ENCODE measurements at regions not wholly inside any gene's neighbourhood (a gene's known extent, or its start where the extent isn't known, plus 50 kb on each side); places are given as distances from the start of the nearest gene placed in this dataset.

- no peak overlapping the region for H3K27ac Mint-ChIP-seq
- H3K9me3 ChIP-seq (ENCODE audit: control insufficient read depth, low read length, poor library complexity, severe bottlenecking), result no peaks in the 10 kb centered on the region
- H3K4me3 Mint-ChIP-seq, result no peak overlapping the region
- H3K27me3 Mint-ChIP-seq, result peaks cover 42% of the 10 kb centered on the region
- DNase-seq (no peak), ATAC-seq (no peak)
- no peaks in the 10 kb centered on the region for H3K4me1 Mint-ChIP-seq
- H3K36me3 Mint-ChIP-seq (ENCODE audit: low read depth), result no peaks in the 10 kb centered on the region
Observed at GRCh38 chr18:77708826-77709506, 459.3 kb downstream of the GALR1 start.

- no peak overlapping the region for H3K27ac Mint-ChIP-seq
- DNase-seq (no peak), ATAC-seq (no peak)
- no peaks in the 10 kb centered on the region for H3K4me1 Mint-ChIP-seq
- H3K4me3 Mint-ChIP-seq, result no peak overlapping the region
- H3K9me3 ChIP-seq (ENCODE audit: control insufficient read depth, low read length, poor library complexity, severe bottlenecking), result no peaks in the 10 kb centered on the region
- peaks cover 29% of the 10 kb centered on the region for H3K27me3 Mint-ChIP-seq
- no peaks in the 10 kb centered on the region for H3K36me3 Mint-ChIP-seq (ENCODE audit: low read depth)
Observed at GRCh38 chr18:77711096-77711495, 461.4 kb downstream of the GALR1 start.

GRCh38 chr18:77714716-77715115 is 465.1 kb downstream of the GALR1 start:
- no peaks in the 10 kb centered on the region for H3K36me3 Mint-ChIP-seq (ENCODE audit: low read depth)
- H3K27ac Mint-ChIP-seq, result no peak overlapping the region
- H3K27me3 Mint-ChIP-seq, result peaks cover 16% of the 10 kb centered on the region
- no peak for ATAC-seq
- no peak overlapping the region for H3K4me3 Mint-ChIP-seq
- no peaks in the 10 kb centered on the region for H3K4me1 Mint-ChIP-seq
- no peak for DNase-seq
- H3K9me3 ChIP-seq (ENCODE audit: control insufficient read depth, low read length, poor library complexity, severe bottlenecking), result no peaks in the 10 kb centered on the region

GRCh38 chr18:77716282-77716681 is 466.6 kb downstream of the GALR1 start:
- no peaks in the 10 kb centered on the region for H3K9me3 ChIP-seq (ENCODE audit: control insufficient read depth, low read length, poor library complexity, severe bottlenecking)
- no peak overlapping the region for H3K27ac Mint-ChIP-seq
- no peak for DNase-seq
- H3K36me3 Mint-ChIP-seq (ENCODE audit: low read depth), result no peaks in the 10 kb centered on the region
- H3K27me3 Mint-ChIP-seq, result peaks cover 11% of the 10 kb centered on the region
- no peaks in the 10 kb centered on the region for H3K4me1 Mint-ChIP-seq
- no peak overlapping the region for H3K4me3 Mint-ChIP-seq
- no peak for ATAC-seq

- Mint-ChIP-seq H3K4me3 (no peak overlapping the region), H3K36me3 (ENCODE audit: low read depth) (no peaks in the 10 kb centered on the region), H3K27ac (no peak overlapping the region), H3K4me1 (no peaks in the 10 kb centered on the region), H3K27me3 (peaks cover 31% of the 10 kb centered on the region)
- no peaks in the 10 kb centered on the region for H3K9me3 ChIP-seq (ENCODE audit: control insufficient read depth, low read length, poor library complexity, severe bottlenecking)
- DNase-seq (no peak), ATAC-seq (no peak)
Observed at GRCh38 chr18:77733292-77733903, 483.8 kb downstream of the GALR1 start.

GRCh38 chr18:77736842-77737241 is 487.2 kb downstream of the GALR1 start:
- no peak for ATAC-seq
- Mint-ChIP-seq H3K27me3 (peaks cover 30% of the 10 kb centered on the region), H3K36me3 (ENCODE audit: low read depth) (no peaks in the 10 kb centered on the region), H3K4me3 (no peak overlapping the region), H3K4me1 (no peaks in the 10 kb centered on the region), H3K27ac (no peak overlapping the region)
- no peak for DNase-seq
- no peaks in the 10 kb centered on the region for H3K9me3 ChIP-seq (ENCODE audit: control insufficient read depth, low read length, poor library complexity, severe bottlenecking)

DNA sequence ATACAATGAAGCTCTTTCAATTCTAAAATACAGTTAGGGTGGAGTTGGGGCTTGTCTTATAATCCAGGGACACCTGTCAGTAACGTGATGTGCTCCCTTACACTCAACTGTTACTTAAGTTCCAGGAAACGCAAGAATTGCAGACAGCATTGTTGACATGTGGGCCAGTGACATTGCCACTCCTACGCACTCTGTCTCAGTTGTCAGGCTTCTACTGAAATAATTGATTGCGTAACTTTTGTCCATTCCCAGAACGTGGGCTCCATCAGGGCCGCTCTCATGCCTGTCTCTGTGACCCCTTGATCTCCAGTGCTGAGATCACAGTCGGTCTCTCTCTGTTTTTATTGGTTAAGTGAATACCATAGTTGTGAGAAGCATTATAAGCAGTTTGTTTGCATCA is 487.8 kb downstream of the GALR1 start:
- no peaks in the 10 kb centered on the region for H3K36me3 Mint-ChIP-seq (ENCODE audit: low read depth)
- H3K4me3 Mint-ChIP-seq, result no peak overlapping the region
- DNase-seq (no peak), ATAC-seq (no peak)
- no peak overlapping the region for H3K27ac Mint-ChIP-seq
- peaks cover 30% of the 10 kb centered on the region for H3K27me3 Mint-ChIP-seq
- H3K9me3 ChIP-seq (ENCODE audit: control insufficient read depth, low read length, poor library complexity, severe bottlenecking), result no peaks in the 10 kb centered on the region
- no peaks in the 10 kb centered on the region for H3K4me1 Mint-ChIP-seq

DNA sequence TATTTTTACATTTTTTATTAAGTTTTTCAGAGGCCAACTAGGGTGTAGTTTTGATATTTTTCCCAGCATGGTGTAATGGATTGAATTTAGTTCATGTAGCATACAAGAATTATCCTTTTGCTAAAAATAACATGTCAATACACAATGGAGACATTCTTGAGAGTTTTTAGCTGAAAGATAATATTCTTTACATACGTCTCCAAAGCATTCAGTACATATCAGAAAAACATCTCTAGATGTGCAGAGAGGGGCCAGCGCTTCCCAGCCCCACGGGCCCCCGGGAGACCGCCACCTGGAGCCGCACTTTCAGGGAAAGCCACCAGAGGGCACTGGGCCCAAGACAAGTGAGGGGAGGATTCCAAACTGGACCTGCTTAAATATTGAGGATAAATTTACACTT is 499.4 kb downstream of the GALR1 start:
- H3K9me3 ChIP-seq (ENCODE audit: control insufficient read depth, low read length, poor library complexity, severe bottlenecking), result no peaks in the 10 kb centered on the region
- no peak overlapping the region for H3K4me3 Mint-ChIP-seq
- H3K27ac Mint-ChIP-seq, result no peak overlapping the region
- no peaks in the 10 kb centered on the region for H3K4me1 Mint-ChIP-seq
- ATAC-seq (no peak), DNase-seq (no peak)
- peaks cover 26% of the 10 kb centered on the region for H3K27me3 Mint-ChIP-seq
- H3K36me3 Mint-ChIP-seq (ENCODE audit: low read depth), result no peaks in the 10 kb centered on the region

GRCh38 chr18:77750006-77750405 is 500.4 kb downstream of the GALR1 start:
- no peaks in the 10 kb centered on the region for H3K9me3 ChIP-seq (ENCODE audit: control insufficient read depth, low read length, poor library complexity, severe bottlenecking)
- no peaks in the 10 kb centered on the region for H3K4me1 Mint-ChIP-seq
- H3K27ac Mint-ChIP-seq, result no peak overlapping the region
- H3K27me3 Mint-ChIP-seq, result peaks cover 34% of the 10 kb centered on the region
- DNase-seq (no peak), ATAC-seq (no peak)
- H3K36me3 Mint-ChIP-seq (ENCODE audit: low read depth), result no peaks in the 10 kb centered on the region
- H3K4me3 Mint-ChIP-seq, result no peak overlapping the region

- H3K36me3 Mint-ChIP-seq (ENCODE audit: low read depth), result no peaks in the 10 kb centered on the region
- no peak overlapping the region for H3K4me3 Mint-ChIP-seq
- ATAC-seq, result no peak
Observed at GRCh38 chr18:77754475-77755044, 504.9 kb downstream of the GALR1 start.

DNA sequence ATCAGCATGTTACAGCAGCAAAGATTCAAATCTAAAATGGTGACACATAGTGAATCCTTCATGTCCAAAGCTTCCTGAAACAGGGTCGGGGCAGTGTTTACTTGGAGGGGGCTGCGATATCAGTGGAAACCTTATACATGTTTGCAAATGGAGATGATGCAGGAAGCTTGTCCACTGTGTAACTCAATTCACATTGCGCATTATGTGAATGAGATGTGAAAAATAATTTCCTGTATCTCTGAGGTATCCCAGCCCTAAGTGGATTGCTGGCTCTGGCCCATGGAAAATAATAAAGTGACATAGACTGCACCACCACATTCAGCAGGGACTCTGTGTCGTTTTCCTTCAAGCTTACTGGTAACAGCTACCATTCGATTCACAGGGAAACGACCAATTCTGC is 505.5 kb downstream of the GALR1 start:
- Mint-ChIP-seq H3K27me3 (peaks cover 35% of the 10 kb centered on the region), H3K4me1 (no peaks in the 10 kb centered on the region), H3K27ac (no peak overlapping the region), H3K4me3 (no peak overlapping the region), H3K36me3 (ENCODE audit: low read depth) (no peaks in the 10 kb centered on the region)
- ATAC-seq (no peak), DNase-seq (no peak)
- H3K9me3 ChIP-seq (ENCODE audit: control insufficient read depth, low read length, poor library complexity, severe bottlenecking), result no peaks in the 10 kb centered on the region

More at GRCh38 chr18:77754475-77755044, 504.9 kb downstream of the GALR1 start:
- no peak overlapping the region for H3K27ac Mint-ChIP-seq
- no peak for DNase-seq
- no peaks in the 10 kb centered on the region for H3K4me1 Mint-ChIP-seq
- H3K27me3 Mint-ChIP-seq, result peaks cover 35% of the 10 kb centered on the region
- H3K9me3 ChIP-seq (ENCODE audit: control insufficient read depth, low read length, poor library complexity, severe bottlenecking), result no peaks in the 10 kb centered on the region

- DNase-seq (no peak), ATAC-seq (no peak)
- no peaks in the 10 kb centered on the region for H3K9me3 ChIP-seq (ENCODE audit: control insufficient read depth, low read length, poor library complexity, severe bottlenecking)
- no peaks in the 10 kb centered on the region for H3K4me1 Mint-ChIP-seq
- H3K27ac Mint-ChIP-seq, result no peak overlapping the region
- no peaks in the 10 kb centered on the region for H3K36me3 Mint-ChIP-seq (ENCODE audit: low read depth)
- H3K4me3 Mint-ChIP-seq, result peak overlapping the region; percentile 19
- H3K27me3 Mint-ChIP-seq, result peaks cover 33% of the 10 kb centered on the region
Observed at GRCh38 chr18:77761332-77761731, 511.7 kb downstream of the GALR1 start.

- no peak overlapping the region for H3K27ac Mint-ChIP-seq
- no peaks in the 10 kb centered on the region for H3K9me3 ChIP-seq (ENCODE audit: control insufficient read depth, low read length, poor library complexity, severe bottlenecking)
- H3K27me3 Mint-ChIP-seq, result peaks cover 38% of the 10 kb centered on the region
- H3K4me3 Mint-ChIP-seq, result no peak overlapping the region
- DNase-seq (no peak), ATAC-seq (no peak)
- H3K36me3 Mint-ChIP-seq (ENCODE audit: low read depth), result no peaks in the 10 kb centered on the region
- no peaks in the 10 kb centered on the region for H3K4me1 Mint-ChIP-seq
Observed at GRCh38 chr18:77762014-77762413, 512.4 kb downstream of the GALR1 start.

DNA sequence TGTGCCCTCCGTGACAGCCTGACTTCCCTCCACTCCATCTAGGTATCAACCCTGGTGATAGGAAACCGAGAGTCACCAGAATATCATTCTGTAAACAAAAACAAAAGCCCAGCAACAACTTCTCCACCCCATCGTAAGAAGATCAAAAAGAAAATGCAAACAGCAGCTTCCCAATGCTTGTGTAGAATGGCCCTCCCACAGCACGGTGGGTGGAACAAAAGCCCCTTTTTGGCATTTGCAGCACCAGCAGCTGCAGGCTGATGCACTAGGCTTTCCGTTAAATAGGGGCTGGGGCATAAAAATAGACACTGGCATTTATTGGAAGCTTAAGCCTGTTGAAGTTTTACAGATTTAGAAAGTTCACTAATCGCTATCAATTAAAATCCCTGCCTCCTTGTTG is 513.0 kb downstream of the GALR1 start:
- H3K9me3 ChIP-seq (ENCODE audit: control insufficient read depth, low read length, poor library complexity, severe bottlenecking), result no peaks in the 10 kb centered on the region
- no peaks in the 10 kb centered on the region for H3K36me3 Mint-ChIP-seq (ENCODE audit: low read depth)
- H3K4me3 Mint-ChIP-seq, result no peak overlapping the region
- H3K4me1 Mint-ChIP-seq, result no peaks in the 10 kb centered on the region
- peaks cover 38% of the 10 kb centered on the region for H3K27me3 Mint-ChIP-seq
- DNase-seq (no peak), ATAC-seq (no peak)
- H3K27ac Mint-ChIP-seq, result no peak overlapping the region

Data from T-helper 17 cell (primary cell).